ENCODE measurements at regions not wholly inside any gene's neighbourhood (a gene's known extent, or its start where the extent isn't known, plus 50 kb on each side); places are given as distances from the start of the nearest gene placed in this dataset.

- no peak for DNase-seq (ENCODE audit: low read depth)
Observed at GRCh38 chr2:109070290-109070689, 58.7 kb upstream of the SH3RF3 start.

- DNase-seq (ENCODE audit: low read depth), result no peak
Observed at GRCh38 chr2:109069331-109070194, 59.4 kb upstream of the SH3RF3 start.

- DNase-seq (ENCODE audit: low read depth), result no peak
Observed at GRCh38 chr2:109068811-109069210, 60.2 kb upstream of the SH3RF3 start.

GRCh38 chr2:109067631-109068125 is 61.3 kb upstream of the SH3RF3 start:
- DNase-seq (ENCODE audit: low read depth), result no peak

GRCh38 chr2:109066917-109067597 is 61.9 kb upstream of the SH3RF3 start:
- no peak for DNase-seq (ENCODE audit: low read depth)

- DNase-seq (ENCODE audit: low read depth), result no peak
Observed at GRCh38 chr2:109066501-109066900, 62.5 kb upstream of the SH3RF3 start.

GRCh38 chr2:109065391-109065734 is 63.6 kb upstream of the SH3RF3 start:
- no peak for DNase-seq (ENCODE audit: low read depth)

GRCh38 chr2:109064660-109065390 is 64.2 kb upstream of the SH3RF3 start:
- no peak for DNase-seq (ENCODE audit: low read depth)

GRCh38 chr2:109062859-109063700 is 65.9 kb upstream of the SH3RF3 start:
- DNase-seq (ENCODE audit: low read depth), result no peak

GRCh38 chr2:109062145-109062858 is 66.7 kb upstream of the SH3RF3 start:
- no peak for DNase-seq (ENCODE audit: low read depth)

GRCh38 chr2:109061736-109062135 is 67.3 kb upstream of the SH3RF3 start:
- no peak for DNase-seq (ENCODE audit: low read depth)

GRCh38 chr2:109060496-109060895 is 68.5 kb upstream of the SH3RF3 start:
- DNase-seq (ENCODE audit: low read depth), result no peak

- DNase-seq (ENCODE audit: low read depth), result no peak
Observed at GRCh38 chr2:109059474-109060165, 69.4 kb upstream of the SH3RF3 start.

GRCh38 chr2:109058802-109059201 is 69.8 kb upstream of the EDAR start:
- DNase-seq (ENCODE audit: low read depth), result no peak

GRCh38 chr2:109058191-109058632 is 69.2 kb upstream of the EDAR start:
- DNase-seq (ENCODE audit: low read depth), result no peak

GRCh38 chr2:109057686-109058085 is 68.7 kb upstream of the EDAR start:
- DNase-seq (ENCODE audit: low read depth), result peak; percentile 11

- DNase-seq (ENCODE audit: low read depth), result no peak
Observed at GRCh38 chr2:109055435-109055834, 66.4 kb upstream of the EDAR start.

- no peak for DNase-seq (ENCODE audit: low read depth)
Observed at GRCh38 chr2:109054865-109055264, 65.8 kb upstream of the EDAR start.

- DNase-seq (ENCODE audit: low read depth), result no peak
Observed at GRCh38 chr2:109053716-109054115, 64.7 kb upstream of the EDAR start.

- DNase-seq (ENCODE audit: low read depth), result no peak
Observed at GRCh38 chr2:109052922-109053321, 63.9 kb upstream of the EDAR start.
